A673 (cell line): ENCODE measurements at regions not wholly inside any gene's neighbourhood (a gene's known extent, or its start where the extent isn't known, plus 50 kb on each side); places are given as distances from the start of the nearest gene placed in this dataset.
"Not testable (repeated sequence)": the region's sequence is repeated elsewhere in the genome, so short reads cannot be mapped to it uniquely, and the experiment has no call there.

Experiments
- BruUV-seq: library from RNA; stranded (reverse); fragments of 400-500 nt; replicated peaks from 2 replicates; lab custom pipeline; 2021; lab: Mats Ljungman, UMichigan
- CTCF ChIA-PET: fragments of 300-600 bp; sonication (Branson Sonifier 250); formaldehyde crosslinking; loops from one replicate; lab custom pipeline; 2022; ENCODE audit warnings: antibody characterized with exemption; lab: Charles Lee
- POLR2A ChIA-PET: fragments of 300-600 bp; sonication (Branson Sonifier 250); formaldehyde crosslinking; loops from one replicate; lab custom pipeline; 2022; ENCODE audit warnings: antibody characterized with exemption; ENCODE audit not compliant: low non-redundant PET; lab: Charles Lee
- DNase-seq: peaks from one replicate; pipeline ENCODE4 v3.0.0-alpha.2; 2015; ENCODE audit warnings: low spot score
- H3K27ac ChIP-seq: fragments of 200-600 bp; sonication (generic); 2 replicates; pipeline ENCODE4 v1.5.1; 2016; ENCODE audit warnings: mixed run types, low read depth, mild to moderate bottlenecking, mixed read lengths, antibody characterized with exemption, low read length; ENCODE audit not compliant: poor library complexity, severe bottlenecking
- H3K27me3 ChIP-seq: fragments of 200-600 bp; sonication (generic); replicated peaks from 2 replicates; pipeline ENCODE4 v1.6.1; 2017; ENCODE audit warnings: mixed run types, low read depth, mild to moderate bottlenecking, mixed read lengths, antibody characterized with exemption, low read length; ENCODE audit not compliant: insufficient read depth, poor library complexity
- H3K36me3 ChIP-seq: fragments of 200-600 bp; sonication (generic); 2 replicates; pipeline ENCODE4 v1.6.1; 2016; ENCODE audit warnings: mixed run types, mild to moderate bottlenecking, mixed read lengths, antibody characterized with exemption, low read length; ENCODE audit not compliant: insufficient read depth, poor library complexity, severe bottlenecking
- H3K4me1 ChIP-seq: fragments of 200-600 bp; sonication (generic); 2 replicates; pipeline ENCODE4 v1.6.1; 2017; ENCODE audit warnings: mixed run types, mild to moderate bottlenecking, mixed read lengths, antibody characterized with exemption, low read length; ENCODE audit not compliant: insufficient read depth, poor library complexity, severe bottlenecking
- H3K4me3 ChIP-seq: fragments of 200-600 bp; sonication (generic); 2 replicates; pipeline ENCODE4 v1.5.1; 2016; ENCODE audit warnings: low read depth, mixed run types, mild to moderate bottlenecking, mixed read lengths, low read length; ENCODE audit not compliant: poor library complexity, severe bottlenecking
- H3K9me3 ChIP-seq: fragments of 200-600 bp; sonication (generic); 2 replicates; pipeline ENCODE4 v1.6.1; 2016; ENCODE audit warnings: mixed run types, low read depth, mild to moderate bottlenecking, mixed read lengths, antibody characterized with exemption, low read length; ENCODE audit not compliant: poor library complexity, severe bottlenecking
- CTCF ChIP-seq: fragments of 300-800, 200-600 bp; sonication (generic); conservative IDR thresholded peaks from 2 replicates; pipeline ENCODE4 v1.5.1; 2017; ENCODE audit warnings: low read depth, mild to moderate bottlenecking, antibody characterized with exemption, low read length, moderate library complexity, mixed read lengths
- EZH2 ChIP-seq: fragments of 200-600 bp; sonication (generic); IDR thresholded peaks from 2 replicates; pipeline ENCODE4 v1.6.1; 2017; ENCODE audit warnings: borderline replicate concordance, low read depth, mild to moderate bottlenecking, mixed read lengths, antibody characterized with exemption, low read length; ENCODE audit not compliant: poor library complexity, severe bottlenecking
- intact Hi-C: fragments of 100-400 bp; cut with micrococcal nuclease; formaldehyde crosslinking; loops from one replicate; pipeline ENCODE4 v1.10.0; 2022; ENCODE audit not compliant: unreplicated experiment

GRCh38 chr4:112832493-112832892 lies 195.6 kb downstream of the LARP7 start:
- CTCF ChIA-PET = no interaction called here
- POLR2A ChIA-PET = no interaction called here
- BruUV-seq = no TSS peak
- Histone ChIP-seq H3K27me3 (no peaks in the 10 kb centered on the region), H3K36me3 (no peaks in the 10 kb centered on the region), H3K9me3 (no peaks in the 10 kb centered on the region), H3K4me3 (no peak overlapping the region), H3K4me1 (no peaks in the 10 kb centered on the region), H3K27ac (no peak overlapping the region)
- DNase-seq = no peak
- no peak for TF ChIP-seq EZH2
- no peak for TF ChIP-seq CTCF
- intact Hi-C loops = no loop called here

DNA sequence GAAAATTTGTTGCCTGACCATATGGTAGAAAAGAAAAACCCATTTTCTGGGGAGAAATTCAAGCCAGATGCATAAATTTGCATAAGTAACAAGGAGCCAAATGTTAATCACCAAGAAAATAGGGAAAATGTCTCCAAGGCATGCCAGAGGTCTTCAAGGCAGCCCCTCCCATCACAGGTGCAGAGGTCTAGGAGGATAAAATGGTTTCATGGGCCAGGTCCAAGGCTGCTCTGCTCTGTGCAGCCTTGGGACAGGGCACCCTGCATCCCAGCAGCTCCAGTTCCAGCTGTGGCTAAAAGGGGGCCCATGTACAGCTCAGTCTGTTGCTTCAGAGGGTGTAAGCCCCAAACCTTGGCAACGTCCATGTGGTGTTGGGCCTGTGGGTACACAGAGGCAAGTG lies 200.0 kb downstream of the LARP7 start:
- no TSS peak for BruUV-seq
- no peak for DNase-seq
- ChIA-PET CTCF (no interaction called here), POLR2A (interaction anchor here (0.6 kb wide), 1 partner anchor 140 kb away, joined by 7 read pairs; no protein-coding TSS in a partner anchor)
- H3K27me3 ChIP-seq = no peaks in the 10 kb centered on the region
- no peak overlapping the region for H3K27ac ChIP-seq
- TF ChIP-seq EZH2 (no peak), CTCF (no peak)
- no peak overlapping the region for H3K4me3 ChIP-seq
- intact Hi-C loops = no loop called here
- H3K9me3 ChIP-seq = no peaks in the 10 kb centered on the region
- H3K36me3 ChIP-seq = no peaks in the 10 kb centered on the region
- no peaks in the 10 kb centered on the region for H3K4me1 ChIP-seq

DNA sequence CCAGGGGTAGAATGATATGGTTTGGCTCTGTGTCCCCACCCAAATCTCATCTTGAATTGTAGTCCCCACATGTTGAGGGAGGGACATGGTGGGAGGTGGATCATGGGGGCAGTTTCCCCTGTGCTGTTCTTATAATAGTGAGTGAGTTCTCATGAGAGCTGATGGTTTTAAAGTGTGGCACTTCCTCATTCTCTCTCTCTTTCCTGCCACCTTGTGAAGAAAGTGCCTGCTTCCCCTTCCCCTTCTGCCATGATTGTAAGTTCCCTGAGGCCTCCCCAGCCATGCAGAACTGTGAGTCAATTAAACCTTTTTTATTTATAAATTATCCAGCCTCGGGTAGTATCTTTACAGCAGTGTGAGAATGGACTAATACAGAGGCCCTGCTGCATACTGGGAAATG lies 201.1 kb downstream of the LARP7 start:
- POLR2A ChIA-PET, H3K27me3 ChIP-seq, DNase-seq, H3K9me3 ChIP-seq, H3K27ac ChIP-seq, H3K4me1 ChIP-seq, CTCF ChIA-PET, BruUV-seq, intact Hi-C loops, H3K4me3 ChIP-seq, H3K36me3 ChIP-seq: not testable (repeated sequence)

DNA sequence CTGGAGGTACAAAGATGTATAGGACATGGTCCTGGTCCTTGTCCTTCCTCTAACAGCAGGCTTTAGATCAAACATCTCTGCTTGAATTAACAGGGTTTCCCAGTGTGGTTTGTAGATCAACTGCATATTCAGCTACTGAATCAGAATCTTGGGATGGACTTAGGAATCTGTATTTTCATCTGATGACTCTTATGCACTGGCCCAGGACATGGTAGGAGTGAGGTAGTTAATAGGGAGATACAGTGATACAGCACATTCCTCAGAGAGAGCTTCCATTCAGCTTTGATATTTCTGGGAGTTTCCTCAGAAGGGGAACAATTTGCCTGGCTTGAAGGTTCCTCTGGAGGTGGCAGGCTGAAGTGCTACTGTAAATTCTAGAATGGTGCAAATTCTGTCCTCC lies 203.1 kb downstream of the LARP7 start:
- TF ChIP-seq EZH2 (no peak), CTCF (no peak)
- POLR2A ChIA-PET = no interaction called here
- no peaks in the 10 kb centered on the region for H3K9me3 ChIP-seq
- intact Hi-C loops = no loop called here
- no peaks in the 10 kb centered on the region for H3K36me3 ChIP-seq
- no TSS peak for BruUV-seq
- no peak overlapping the region for H3K4me3 ChIP-seq
- H3K4me1 ChIP-seq = no peaks in the 10 kb centered on the region
- H3K27ac ChIP-seq = no peak overlapping the region
- no peak for DNase-seq
- no peaks in the 10 kb centered on the region for H3K27me3 ChIP-seq
- CTCF ChIA-PET = no interaction called here
